H1 (cell line): ENCODE measurements at regions not wholly inside any gene's neighbourhood (a gene's known extent, or its start where the extent isn't known, plus 50 kb on each side); places are given as distances from the start of the nearest gene placed in this dataset.
A peak's percentile ranks its signal among the peaks of the same experiment; 100 is the strongest.

Experiments
- CTCF ChIA-PET: fragments of 300-600 bp; sonication (Branson Sonifier 250); formaldehyde crosslinking; loops from one replicate; lab custom pipeline; 2021; ENCODE audit not compliant: partially characterized antibody; lab: Charles Lee
- POLR2A ChIA-PET: fragments of 300-600 bp; sonication (Branson Sonifier 250); formaldehyde crosslinking; loops from one replicate; lab custom pipeline; 2021; ENCODE audit warnings: inconsistent platforms; ENCODE audit not compliant: partially characterized antibody; lab: Charles Lee
- DNase-seq, 2 experiments: peaks; one replicate each; pipeline versions ENCODE4 v3.0.0 to v3.0.0-alpha.2; 2010 to 2022; ENCODE audit warnings: low spot score in 2 of 2, low read depth in 1 of 2, mixed read lengths in 1 of 2
- FAIRE-seq: peaks from 2 replicates; lab custom pipeline; 2011; peaks lifted over from hg19 to GRCh38; lab: Jason Lieb, UNC
- H2AFZ ChIP-seq: 2 replicates; pipeline ENCODE4 v1.8.1; 2012; ENCODE audit warnings: low read length, inconsistent platforms
- H2AK5ac ChIP-seq: 2 replicates; pipeline ENCODE4 v1.6.1; 2013; ENCODE audit warnings: low read depth, low read length
- H2BK120ac ChIP-seq: replicated peaks from 2 replicates; pipeline ENCODE3; 2013; ENCODE audit warnings: low read depth, low read length, inconsistent platforms
- H2BK12ac ChIP-seq: 2 replicates; pipeline ENCODE4 v1.6.1; 2013; ENCODE audit warnings: low read depth, low read length
- H2BK15ac ChIP-seq: 2 replicates; pipeline ENCODE4 v1.6.1; 2013; ENCODE audit warnings: low read length
- H2BK20ac ChIP-seq: 2 replicates; pipeline ENCODE4 v1.6.1; 2013; ENCODE audit warnings: low read length
- H2BK5ac ChIP-seq: 2 replicates; pipeline ENCODE4 v1.6.1; 2013; ENCODE audit warnings: low read depth, low read length
- H3K14ac ChIP-seq: 2 replicates; pipeline ENCODE4 v1.6.1; 2013; ENCODE audit warnings: inconsistent platforms; ENCODE audit not compliant: insufficient read length
- H3K18ac ChIP-seq: 2 replicates; pipeline ENCODE4 v1.6.1; 2013; ENCODE audit warnings: low read length; ENCODE audit errors: extremely low read depth
- H3K23ac ChIP-seq: 2 replicates; pipeline ENCODE4 v1.6.1; 2013; ENCODE audit warnings: inconsistent platforms; ENCODE audit not compliant: insufficient read length
- H3K23me2 ChIP-seq: 2 replicates; pipeline ENCODE4 v1.6.1; 2013; ENCODE audit warnings: low read depth, low read length
- H3K27ac ChIP-seq: 2 replicates; pipeline ENCODE4 v1.6.1; 2011; ENCODE audit warnings: low read depth, low read length, inconsistent platforms
- H3K27me3 ChIP-seq, 4 experiments: replicated peaks in 1 of 4; 1 replicate in 1 of 4; 2 replicates in 3 of 4; pipeline versions ENCODE4 v1.6.1 to v1.8.1; 2011 to 2013; ENCODE audit warnings: low read length in 3 of 4, mild to moderate bottlenecking in 3 of 4, inconsistent platforms in 2 of 4, mixed read lengths in 2 of 4, moderate library complexity in 1 of 4; ENCODE audit not compliant: control insufficient read depth in 3 of 4, insufficient read depth in 3 of 4; ENCODE audit errors: extremely low read depth in 1 of 4
- H3K36me3 ChIP-seq, 4 experiments: 2 replicates each; pipeline versions ENCODE4 v1.6.1 to v1.8.1; 2011 to 2013; ENCODE audit warnings: mild to moderate bottlenecking in 4 of 4, low read length in 3 of 4, moderate library complexity in 2 of 4, control low read depth in 1 of 4, inconsistent platforms in 1 of 4; ENCODE audit not compliant: insufficient read depth in 4 of 4, control insufficient read depth in 2 of 4
- H3K4ac ChIP-seq: replicated peaks from 2 replicates; pipeline ENCODE3; 2013; ENCODE audit warnings: low read length, low read depth, mixed read lengths, inconsistent platforms; ENCODE audit not compliant: insufficient read length
- H3K4me1 ChIP-seq, 4 experiments: replicated peaks in 1 of 4; 1 replicate in 1 of 4; 2 replicates in 3 of 4; pipeline versions ENCODE4 v1.6.1 to v1.8.1; 2011 to 2013; ENCODE audit warnings: low read length in 3 of 4, inconsistent platforms in 2 of 4, mixed read lengths in 1 of 4; ENCODE audit not compliant: insufficient read depth in 4 of 4, control insufficient read depth in 3 of 4
- H3K4me2 ChIP-seq, 2 experiments: 2 replicates each; pipeline versions ENCODE4 v1.6.1 to v1.8.1; 2011 to 2013; ENCODE audit warnings: low read depth in 2 of 2, low read length in 2 of 2, control low read depth in 1 of 2, inconsistent platforms in 1 of 2, mild to moderate bottlenecking in 1 of 2; ENCODE audit not compliant: insufficient read depth in 1 of 2
- H3K4me3 ChIP-seq, 4 experiments: fragments of 200-600, 300-600 bp in 1 of 4; sonication (generic), shearing (Covaris generic), sonication (Bioruptor Twin) in 1 of 4; 2 replicates each; pipeline versions ENCODE4 v1.5.1 to v1.8.1; 2011 to 2016; ENCODE audit warnings: low read length in 4 of 4, low read depth in 3 of 4, control low read depth in 2 of 4, inconsistent platforms in 2 of 4, mild to moderate bottlenecking in 2 of 4, mixed read lengths in 1 of 4, moderate library complexity in 1 of 4; ENCODE audit not compliant: insufficient read depth in 2 of 4; ENCODE audit errors: extremely low read depth in 1 of 4
- H3K56ac ChIP-seq: replicated peaks from 2 replicates; pipeline ENCODE3; 2013; ENCODE audit warnings: low read depth, mild to moderate bottlenecking, mixed read lengths, low read length, inconsistent platforms; ENCODE audit not compliant: insufficient read length
- H3K79me1 ChIP-seq: 2 replicates; pipeline ENCODE4 v1.6.1; 2013; ENCODE audit warnings: low read depth, low read length, control low read depth
- H3K79me2 ChIP-seq, 2 experiments: 2 replicates each; pipeline versions ENCODE4 v1.6.1 to v1.8.1; 2012 to 2013; ENCODE audit warnings: low read length in 2 of 2, mild to moderate bottlenecking in 2 of 2, inconsistent platforms in 1 of 2; ENCODE audit not compliant: insufficient read depth in 2 of 2, control insufficient read depth in 1 of 2
- H3K9ac ChIP-seq, 4 experiments: replicated peaks in 1 of 4; 1 replicate in 1 of 4; 2 replicates in 3 of 4; pipeline versions ENCODE4 v1.6.1 to v1.8.1; 2011 to 2013; ENCODE audit warnings: low read depth in 3 of 4, low read length in 3 of 4, control low read depth in 2 of 4, mild to moderate bottlenecking in 2 of 4, moderate library complexity in 2 of 4, inconsistent platforms in 1 of 4; ENCODE audit errors: extremely low read depth in 1 of 4
- H3K9me3 ChIP-seq, 2 experiments: 2 replicates each; pipeline versions ENCODE4 v1.6.1 to v1.8.1; 2012 to 2013; ENCODE audit warnings: mild to moderate bottlenecking in 2 of 2, moderate library complexity in 2 of 2, control low read depth in 1 of 2, inconsistent platforms in 1 of 2, low read depth in 1 of 2, low read length in 1 of 2, mixed read lengths in 1 of 2; ENCODE audit not compliant: insufficient read depth in 2 of 2
- H4K20me1 ChIP-seq, 2 experiments: replicated peaks in 1 of 2; 2 replicates each; pipeline versions ENCODE3 to v1.8.1; 2011 to 2013; ENCODE audit warnings: inconsistent platforms in 2 of 2, low read length in 2 of 2, mild to moderate bottlenecking in 1 of 2; ENCODE audit not compliant: insufficient read depth in 2 of 2, control insufficient read depth in 1 of 2
- H4K5ac ChIP-seq: 2 replicates; pipeline ENCODE4 v1.6.1; 2013; ENCODE audit warnings: low read length, low read depth, mixed read lengths, inconsistent platforms; ENCODE audit not compliant: insufficient read length
- H4K8ac ChIP-seq: 2 replicates; pipeline ENCODE4 v1.8.0; 2013; ENCODE audit warnings: mild to moderate bottlenecking, moderate library complexity, low read length, inconsistent platforms; ENCODE audit not compliant: insufficient read depth; ENCODE audit errors: extremely low read depth
- H4K91ac ChIP-seq: replicated peaks from 2 replicates; pipeline ENCODE3; 2013; ENCODE audit warnings: low read length, mixed read lengths, inconsistent platforms; ENCODE audit not compliant: insufficient read length
- BCL11A ChIP-seq, 2 experiments: IDR thresholded peaks; one replicate each; pipeline ENCODE4 v1.6.1; 2011; ENCODE audit warnings: low read depth in 2 of 2, low read length in 2 of 2, mild to moderate bottlenecking in 2 of 2
- E2F6 ChIP-seq: IDR thresholded peaks from 2 replicates; pipeline ENCODE4 v1.6.1; 2012; ENCODE audit warnings: inconsistent platforms
- EP300 ChIP-seq, 2 experiments: IDR thresholded peaks; 1 replicate in 1 of 2; 2 replicates in 1 of 2; pipeline ENCODE4 v1.6.1; 2011 to 2012; ENCODE audit warnings: low read depth in 2 of 2, low read length in 2 of 2, mild to moderate bottlenecking in 2 of 2, borderline replicate concordance in 1 of 2, inconsistent platforms in 1 of 2, moderate library complexity in 1 of 2
- KDM4A ChIP-seq: IDR thresholded peaks from one replicate; pipeline ENCODE4 v1.7.1; 2012; ENCODE audit warnings: low read depth, mild to moderate bottlenecking, moderate library complexity, low read length, inconsistent platforms; ENCODE audit not compliant: severe bottlenecking
- MAFK ChIP-seq: IDR thresholded peaks from 2 replicates; pipeline ENCODE4 v1.6.1; 2012; ENCODE audit warnings: low read depth, mild to moderate bottlenecking, improper control_type of control experiment, low read length
- PHF8 ChIP-seq: fragments of 200-600 bp; sonication (generic); conservative IDR thresholded peaks from 2 replicates; pipeline ENCODE4 v1.7.1; 2012; ENCODE audit warnings: low read depth, mild to moderate bottlenecking, inconsistent platforms, low read length, moderate library complexity
- POU5F1 ChIP-seq: IDR thresholded peaks from 2 replicates; pipeline ENCODE4 v1.6.1; 2011; ENCODE audit warnings: low read depth, mild to moderate bottlenecking, low read length, moderate library complexity
- RNF2 ChIP-seq: fragments of 200-900, 300-1000 bp; sonication (generic); IDR thresholded peaks from 2 replicates; pipeline ENCODE4 v1.7.1; 2016; ENCODE audit warnings: borderline replicate concordance, low read depth, mild to moderate bottlenecking, antibody characterized with exemption, low read length; ENCODE audit not compliant: poor library complexity, severe bottlenecking; ENCODE audit errors: missing control alignments
- RXRA ChIP-seq: IDR thresholded peaks from 2 replicates; pipeline ENCODE4 v1.6.1; 2011; ENCODE audit warnings: low read depth, mild to moderate bottlenecking, low read length, moderate library complexity; ENCODE audit not compliant: insufficient read depth
- ZNF274 ChIP-seq: IDR thresholded peaks from 2 replicates; pipeline ENCODE4 v1.7.0; 2012; ENCODE audit warnings: low read length, borderline replicate concordance; ENCODE audit errors: extremely low read depth
- WGBS, 2 experiments: shearing (Covaris generic) in 1 of 2; methylation state at CpG; one replicate each; pipeline versions ENCODE4 v1.1.6 to v1.1.7; 2013 to 2015; ENCODE audit warnings: low lambda C conversion rate in 2 of 2, mixed read lengths in 2 of 2, inconsistent platforms in 1 of 2, low coverage in 1 of 2, missing lambda C conversion rate in 1 of 2; ENCODE audit not compliant: insufficient replicate concordance in 2 of 2, insufficient coverage in 1 of 2, insufficient read length in 1 of 2; ENCODE audit errors: extremely low coverage in 1 of 2, missing lambda C conversion rate in 1 of 2; 5-methylcytosine and 5-hydroxymethylcytosine counted together

- peaks cover 0 to 3% (median 2%) of the 10 kb centered on the region in 4 experiments; a peak in 3 of 7 replicates for H3K4me1 ChIP-seq
- H3K27me3 ChIP-seq, result no peaks in the 10 kb centered on the region
- no peak overlapping the region for H3K27ac ChIP-seq
- no peak overlapping the region for H2BK12ac ChIP-seq
- H3K18ac ChIP-seq, result 0 out of 2 replicates have a peak overlapping the region, but pooled peaks have one; percentile 16
- no peaks in the 10 kb centered on the region for H4K20me1 ChIP-seq
- no peak overlapping the region; the same call in 1 of the 2 replicates for H2BK15ac ChIP-seq
- H3K79me2 ChIP-seq, result no peaks in the 10 kb centered on the region
- H3K4me2 ChIP-seq, result no peak overlapping the region
- no peak overlapping the region for H2BK120ac ChIP-seq
- H3K36me3 ChIP-seq, result no peaks in the 10 kb centered on the region
- H3K79me1 ChIP-seq, result no peaks in the 10 kb centered on the region
- no peak overlapping the region for H3K14ac ChIP-seq
- H4K91ac ChIP-seq, result no peak overlapping the region
- H2BK5ac ChIP-seq, result peak overlapping the region; percentile 28; the same call in 1 of the 2 replicates
- no peak overlapping the region for H3K23ac ChIP-seq
- H3K9ac ChIP-seq, result no peak overlapping the region
- H4K5ac ChIP-seq, result no peak overlapping the region
- H3K4ac ChIP-seq, result no peak overlapping the region
- no peak overlapping the region for H2AFZ ChIP-seq
- H3K56ac ChIP-seq, result no peak overlapping the region
- WGBS, 2 experiments, result 79% methylated on average over 8 of the region's 8 CpGs; no CpG with 5 or more reads in 1 of the 2 experiments
- no peak overlapping the region; the same call in 1 of the 2 replicates for H4K8ac ChIP-seq
- H2AK5ac ChIP-seq, result no peak overlapping the region
- H2BK20ac ChIP-seq, result peak overlapping the region; percentile 93; the same call in 1 of the 2 replicates
- H3K4me3 ChIP-seq, result no peak overlapping the region
- H3K23me2 ChIP-seq, result 0 out of 2 replicates have a peak, but pooled peaks cover 2% of the 10 kb centered on the region
- ChIA-PET POLR2A (no interaction called here), CTCF (interaction anchor here (1.0 to 2.2 kb wide), 6 partner anchors 10 to 65 kb away, joined by 3 to 5 read pairs (median 3); partner anchors contain the start of gene CD93)
- DNase-seq (peak in 1 of 2 experiments; percentile 32), FAIRE-seq (no peak)
- H3K9me3 ChIP-seq, result no peaks in the 10 kb centered on the region
- TF ChIP-seq E2F6, result no peak
- TF ChIP-seq PHF8, result no peak
- TF ChIP-seq MAFK, result no peak
- TF ChIP-seq BCL11A (IDR thresholded peaks at IDR 0.05; ENCODE audit: low read depth in 2 of 2, low read length in 2 of 2), result no peak
- no peak for TF ChIP-seq ZNF274
- no peak for TF ChIP-seq POU5F1
- TF ChIP-seq RXRA, result no peak
- TF ChIP-seq EP300 (IDR thresholded peaks at IDR 0.05; ENCODE audit: borderline replicate concordance in 1 of 2, low read depth in 2 of 2, low read length in 2 of 2), result no peak
- TF ChIP-seq RNF2, result no peak
- TF ChIP-seq KDM4A, result no peak
These were observed 65.0 kb upstream of the CD93 start for GRCh38 chr20:23151008-23151703.
